PC-3 (cell line): ENCODE measurements at regions not wholly inside any gene's neighbourhood (a gene's known extent, or its start where the extent isn't known, plus 50 kb on each side); places are given as distances from the start of the nearest gene placed in this dataset.

Source experiments
- ATAC-seq: fragments of 200-7000 bp; cut with Tn5 transposase; 2 replicates; pipeline ENCODE4 v1.9.1; 2020; ENCODE audit warnings: mild to moderate bottlenecking, moderate library complexity
- BruUV-seq: library from RNA; stranded (reverse); fragments of 400-500 nt; replicated peaks from 2 replicates; lab custom pipeline; 2021; lab: Mats Ljungman, UMichigan
- CTCF ChIA-PET: fragments of 300-600 bp; sonication (Branson Sonifier 250); formaldehyde crosslinking; loops from one replicate; lab custom pipeline; 2022; ENCODE audit warnings: antibody characterized with exemption; lab: Charles Lee
- POLR2A ChIA-PET: fragments of 300-600 bp; sonication (Branson Sonifier 250); formaldehyde crosslinking; loops from one replicate; lab custom pipeline; 2022; ENCODE audit warnings: antibody characterized with exemption; ENCODE audit not compliant: unreplicated experiment; lab: Charles Lee
- DNase-seq: peaks from one replicate; pipeline ENCODE4 v3.0.0-alpha.2; 2015
- H2AFZ ChIP-seq: fragments of 300-600 bp; sonication (generic); 2 replicates; pipeline ENCODE4 v1.6.0; 2016; ENCODE audit warnings: antibody characterized with exemption, low read length
- H3F3A ChIP-seq: fragments of 300-600 bp; sonication (generic); one replicate; pipeline ENCODE4 v1.6.0; 2017; ENCODE audit warnings: antibody characterized with exemption, low read length, control low read depth, mild to moderate bottlenecking; ENCODE audit not compliant: unreplicated experiment
- H3K27ac ChIP-seq: fragments of 300-600 bp; sonication (generic); 2 replicates; pipeline ENCODE4 v1.5.1; 2016; ENCODE audit warnings: mild to moderate bottlenecking, low read length
- H3K27me3 ChIP-seq: fragments of 300-600 bp; sonication (generic); 2 replicates; pipeline ENCODE4 v1.6.1; 2016; ENCODE audit warnings: low read length, mixed read lengths
- H3K36me3 ChIP-seq: fragments of 300-600 bp; sonication (generic); 2 replicates; pipeline ENCODE4 v1.6.1; 2016; ENCODE audit warnings: low read depth, mixed run types, low read length, mixed read lengths
- H3K4me1 ChIP-seq: fragments of 300-600 bp; sonication (generic); 2 replicates; pipeline ENCODE4 v1.5.1; 2016; ENCODE audit warnings: low read length; ENCODE audit not compliant: insufficient read depth
- H3K4me2 ChIP-seq: fragments of 300-600 bp; sonication (generic); 2 replicates; pipeline ENCODE4 v1.6.0; 2016; ENCODE audit warnings: low read length
- H3K4me3 ChIP-seq: fragments of 300-600 bp; sonication (generic); 2 replicates; pipeline ENCODE4 v1.5.1; 2016; ENCODE audit warnings: mild to moderate bottlenecking, low read length, mixed read lengths
- H3K79me2 ChIP-seq: fragments of 300-600 bp; sonication (generic); 2 replicates; pipeline ENCODE4 v1.6.1; 2017; ENCODE audit warnings: low read length, mixed read lengths
- H3K9ac ChIP-seq: fragments of 300-600 bp; sonication (generic); 2 replicates; pipeline ENCODE4 v1.6.0; 2016; ENCODE audit warnings: mild to moderate bottlenecking, low read length
- H3K9me2 ChIP-seq: fragments of 300-600 bp; sonication (generic); replicated peaks from 2 replicates; pipeline ENCODE4 v1.6.1; 2016; ENCODE audit warnings: mixed run types, low read length, mixed read lengths
- H3K9me3 ChIP-seq: fragments of 300-600 bp; sonication (generic); 2 replicates; pipeline ENCODE4 v1.6.1; 2016; ENCODE audit warnings: low read length, mixed read lengths
- H4K20me1 ChIP-seq: fragments of 300-600 bp; sonication (generic); 2 replicates; pipeline ENCODE4 v1.6.1; 2016; ENCODE audit warnings: low read length, mixed read lengths
- CTCF ChIP-seq: fragments of 300-600 bp; sonication (generic); conservative IDR thresholded peaks from 2 replicates; pipeline ENCODE4 v1.5.1; 2017; ENCODE audit warnings: antibody characterized with exemption, low read depth, mild to moderate bottlenecking, low read length
- EZH2 ChIP-seq: fragments of 300-600 bp; sonication (generic); IDR thresholded peaks from one replicate; pipeline ENCODE4 v1.6.1; 2017; ENCODE audit warnings: antibody characterized with exemption, mild to moderate bottlenecking, low read length; ENCODE audit not compliant: unreplicated experiment
- EZH2phosphoT487 ChIP-seq: fragments of 300-600 bp; sonication (generic); IDR thresholded peaks from 2 replicates; pipeline ENCODE4 v1.6.1; 2018; ENCODE audit warnings: mild to moderate bottlenecking, antibody characterized with exemption, low read length, borderline replicate concordance
- intact Hi-C: fragments of 100-400 bp; cut with micrococcal nuclease; formaldehyde crosslinking; loops from 2 replicates; pipeline ENCODE4 v1.9.0; 2023

GRCh38 chr4:54391104-54391503 lies 162.0 kb downstream of the PDGFRA start:
- TF ChIP-seq CTCF (no peak), EZH2phosphoT487 (no peak), EZH2 (no peak)
- no peaks in the 10 kb centered on the region for H3K9me3 ChIP-seq
- ATAC-seq (no peak), DNase-seq (no peak)
- CTCF ChIA-PET, result no interaction called here
- no peaks in the 10 kb centered on the region for H4K20me1 ChIP-seq
- H3K4me2 ChIP-seq, result no peak overlapping the region
- H3K9me2 ChIP-seq, result no peaks in the 10 kb centered on the region
- H3K4me1 ChIP-seq, result no peaks in the 10 kb centered on the region
- peaks cover 28% of the 10 kb centered on the region for H3K27me3 ChIP-seq
- no TSS peak for BruUV-seq
- no peaks in the 10 kb centered on the region for H3K36me3 ChIP-seq
- no peak overlapping the region for H3K9ac ChIP-seq
- H2AFZ ChIP-seq, result no peak overlapping the region
- no peak overlapping the region for H3K4me3 ChIP-seq
- POLR2A ChIA-PET, result no interaction called here
- H3F3A ChIP-seq, result no peaks in the 10 kb centered on the region
- no peak overlapping the region for H3K27ac ChIP-seq
- intact Hi-C loops, result no loop called here
- no peaks in the 10 kb centered on the region for H3K79me2 ChIP-seq

DNA sequence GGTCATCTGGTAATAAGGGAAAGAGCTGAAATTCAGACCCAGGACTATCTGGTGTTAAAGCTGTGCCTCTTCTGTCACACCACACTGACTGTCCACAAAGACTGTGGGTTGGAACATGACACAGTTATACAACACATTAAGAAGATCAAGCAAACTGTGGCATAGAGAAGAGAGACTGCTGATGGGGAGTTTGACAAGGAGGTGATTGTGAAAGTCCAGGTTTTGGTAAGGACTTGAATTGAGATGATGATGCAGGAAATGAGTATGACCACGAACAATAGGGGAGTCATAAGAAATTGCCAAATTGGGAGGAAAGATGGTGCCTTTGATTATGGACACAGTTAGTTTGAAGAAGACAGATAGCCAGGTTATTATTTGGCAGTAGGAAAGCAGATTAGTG lies 163.4 kb downstream of the PDGFRA start:
- ChIA-PET POLR2A (no interaction called here), CTCF (no interaction called here)
- intact Hi-C loops, result no loop called here
- no peak overlapping the region for H3K27ac ChIP-seq
- no peaks in the 10 kb centered on the region for H4K20me1 ChIP-seq
- H3K9me2 ChIP-seq, result no peaks in the 10 kb centered on the region
- no peaks in the 10 kb centered on the region for H3K36me3 ChIP-seq
- no peak for DNase-seq
- no peaks in the 10 kb centered on the region for H3K9me3 ChIP-seq
- no TSS peak for BruUV-seq
- H3K4me2 ChIP-seq, result no peak overlapping the region
- no peaks in the 10 kb centered on the region for H3F3A ChIP-seq
- no peak for ATAC-seq
- H2AFZ ChIP-seq, result no peak overlapping the region
- no peaks in the 10 kb centered on the region for H3K4me1 ChIP-seq
- no peaks in the 10 kb centered on the region for H3K79me2 ChIP-seq
- no peak for TF ChIP-seq EZH2
- H3K27me3 ChIP-seq, result peaks cover 19% of the 10 kb centered on the region; the same call in 1 of the 2 replicates
- H3K9ac ChIP-seq, result no peak overlapping the region
- H3K4me3 ChIP-seq, result no peak overlapping the region

DNA sequence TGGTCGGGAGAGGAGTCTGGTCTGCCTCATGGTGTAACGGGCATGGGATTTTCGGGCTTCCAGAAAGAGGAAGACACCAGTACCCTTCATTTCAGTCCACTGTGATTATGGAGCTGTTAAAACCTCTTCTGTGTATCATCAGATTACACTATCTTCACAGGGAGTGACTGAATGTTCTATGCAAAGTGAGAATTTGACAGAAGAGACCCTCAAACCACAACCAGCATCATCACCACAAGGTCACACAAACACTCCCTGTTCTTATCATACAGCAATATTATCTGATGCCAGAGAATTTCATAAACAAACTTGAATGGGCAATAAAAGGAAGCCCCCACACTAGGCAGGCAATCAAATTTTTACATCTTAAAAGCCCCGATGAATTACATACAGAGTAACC lies 164.2 kb downstream of the PDGFRA start:
- no peak overlapping the region for H2AFZ ChIP-seq
- no peak overlapping the region for H3K27ac ChIP-seq
- H3K27me3 ChIP-seq, result peaks cover 19% of the 10 kb centered on the region; the same call in 1 of the 2 replicates
- POLR2A ChIA-PET, result no interaction called here
- H3F3A ChIP-seq, result no peaks in the 10 kb centered on the region
- no peak overlapping the region for H3K9ac ChIP-seq
- no TSS peak for BruUV-seq
- TF ChIP-seq EZH2phosphoT487 (no peak), CTCF (no peak), EZH2 (no peak)
- H3K9me3 ChIP-seq, result no peaks in the 10 kb centered on the region
- no peak overlapping the region for H3K4me2 ChIP-seq
- no peaks in the 10 kb centered on the region for H3K4me1 ChIP-seq
- intact Hi-C loops, result no loop called here
- H4K20me1 ChIP-seq, result no peaks in the 10 kb centered on the region
- H3K79me2 ChIP-seq, result no peaks in the 10 kb centered on the region
- no peak for DNase-seq
- CTCF ChIA-PET, result no interaction called here
- H3K36me3 ChIP-seq, result no peaks in the 10 kb centered on the region
- no peaks in the 10 kb centered on the region for H3K9me2 ChIP-seq
- ATAC-seq, result no peak
- no peak overlapping the region for H3K4me3 ChIP-seq
